Aorta (tissue), 5 donors: ENCODE measurements at regions not wholly inside any gene's neighbourhood (a gene's known extent, or its start where the extent isn't known, plus 50 kb on each side); places are given as distances from the start of the nearest gene placed in this dataset.

Source experiments
- ATAC-seq: fragments of 200-7000 bp; cut with Tn5 transposase; one replicate; pipeline ENCODE4 v1.9.1; 2022; ENCODE audit warnings: moderate library complexity; ENCODE audit not compliant: low FRiP score
- DNase-seq, 2 donors: peaks; one replicate each; pipeline ENCODE4 v3.0.0-alpha.2; 2020
- H3K27ac ChIP-seq, 2 donors: one replicate each; pipeline ENCODE4 v1.5.1; 2013; ENCODE audit warnings: low read length in 2 of 2, mild to moderate bottlenecking in 2 of 2, moderate library complexity in 2 of 2, control low read depth in 1 of 2, inconsistent platforms in 1 of 2, low read depth in 1 of 2
- H3K27me3 ChIP-seq, 2 donors: one replicate each; pipeline ENCODE4 v1.6.1; 2013; ENCODE audit warnings: control low read depth in 1 of 2, low read length in 1 of 2, mild to moderate bottlenecking in 1 of 2, moderate library complexity in 1 of 2; ENCODE audit not compliant: insufficient read depth in 2 of 2, control insufficient read depth in 1 of 2
- H3K36me3 ChIP-seq, 2 donors: one replicate each; pipeline ENCODE4 v1.6.1; 2013; ENCODE audit warnings: control low read depth in 1 of 2, low read length in 1 of 2, mild to moderate bottlenecking in 1 of 2; ENCODE audit not compliant: insufficient read depth in 2 of 2, control insufficient read depth in 1 of 2
- H3K4me1 ChIP-seq, 2 donors: one replicate each; pipeline ENCODE4 v1.6.1; 2013; ENCODE audit warnings: low read length in 2 of 2, control low read depth in 1 of 2, mild to moderate bottlenecking in 1 of 2, moderate library complexity in 1 of 2; ENCODE audit not compliant: insufficient read depth in 2 of 2, control insufficient read depth in 1 of 2
- H3K4me3 ChIP-seq, 2 donors: one replicate each; pipeline ENCODE4 v1.5.1; 2013; ENCODE audit warnings: low read length in 2 of 2, control low read depth in 1 of 2, mild to moderate bottlenecking in 1 of 2
- H3K9me3 ChIP-seq: one replicate; pipeline ENCODE4 v1.6.1; 2013; ENCODE audit warnings: mild to moderate bottlenecking, low read length; ENCODE audit not compliant: control insufficient read depth
- WGBS, 2 donors: extraction: QIAGEN DNeasy Blood & Tissue Kit; methylation state at CpG; one replicate each; pipeline ENCODE4 v1.1.7; 2013; 5-methylcytosine and 5-hydroxymethylcytosine counted together
- intact Hi-C, 2 donors: fragments of 100-400 bp; cut with DNase I; formaldehyde crosslinking; loops; one replicate each; pipeline versions ENCODE4 v1.14.2 to v1.15.0; 2022
- donor health status: healthy with polysubstance abuse.
- donor health status: Bipolar disorder and iron deficiency.
- donor health status: DM: no; HTN: no; CAD: no.
- donor health status: DM: no; HTN: no; CAD: no.
- donor health status: DM: yes; HTN: yes; CAD: no.

- Histone ChIP-seq H3K4me3 (no peak overlapping the region), H3K4me1 (no peaks in the 10 kb centered on the region), H3K9me3 (peaks cover 2% of the 10 kb centered on the region), H3K27ac (no peak overlapping the region), H3K27me3 (no peaks in the 10 kb centered on the region), H3K36me3 (no peaks in the 10 kb centered on the region)
- ATAC-seq = no peak
- DNase-seq = no peak
- intact Hi-C loops = no loop called here
Observed at GRCh38 chr2:105989070-105989469, 205.0 kb downstream of the UXS1 start.

- intact Hi-C loops = no loop called here
- no peak for ATAC-seq
- Histone ChIP-seq H3K36me3 (no peaks in the 10 kb centered on the region), H3K27ac (no peak overlapping the region), H3K27me3 (no peaks in the 10 kb centered on the region), H3K4me3 (no peak overlapping the region), H3K4me1 (no peaks in the 10 kb centered on the region), H3K9me3 (no peaks in the 10 kb centered on the region)
- 99 to 100% methylated on average over 1 of the region's 1 CpG for WGBS, 2 donors
- DNase-seq = no peak
Observed at GRCh38 chr2:105977807-105978206, 216.3 kb downstream of the UXS1 start.

- ATAC-seq = no peak
- DNase-seq = no peak
- WGBS, 2 donors = 72 to 76% methylated on average over 5 of the region's 5 CpGs
- no peak overlapping the region for H3K27ac ChIP-seq
- H3K9me3 ChIP-seq = no peaks in the 10 kb centered on the region
- H3K36me3 ChIP-seq = no peaks in the 10 kb centered on the region
- intact Hi-C loops = no loop called here
- no peak overlapping the region for H3K4me3 ChIP-seq
- no peaks in the 10 kb centered on the region for H3K27me3 ChIP-seq
- no peaks in the 10 kb centered on the region for H3K4me1 ChIP-seq
Observed at GRCh38 chr2:105977212-105977611, 216.9 kb downstream of the UXS1 start.

- Histone ChIP-seq H3K27me3 (no peaks in the 10 kb centered on the region), H3K27ac (no peak overlapping the region), H3K9me3 (no peaks in the 10 kb centered on the region), H3K4me3 (no peak overlapping the region), H3K4me1 (no peaks in the 10 kb centered on the region), H3K36me3 (no peaks in the 10 kb centered on the region)
- intact Hi-C loops = no loop called here
- no peak for DNase-seq
- ATAC-seq = no peak
Observed at GRCh38 chr2:105974812-105975211, 219.3 kb downstream of the UXS1 start.

- WGBS, 2 donors = 83 to 89% methylated on average over 6 of the region's 6 CpGs
- no peaks in the 10 kb centered on the region for H3K4me1 ChIP-seq
- no peaks in the 10 kb centered on the region for H3K36me3 ChIP-seq
- intact Hi-C loops = no loop called here
- no peak overlapping the region for H3K27ac ChIP-seq
- no peaks in the 10 kb centered on the region for H3K27me3 ChIP-seq
- ATAC-seq (no peak), DNase-seq (no peak)
- no peak overlapping the region for H3K4me3 ChIP-seq
- H3K9me3 ChIP-seq = no peaks in the 10 kb centered on the region
Observed at GRCh38 chr2:105972927-105973326, 221.2 kb downstream of the UXS1 start.

GRCh38 chr2:105972246-105972645 lies 221.9 kb downstream of the UXS1 start:
- intact Hi-C loops = no loop called here
- Histone ChIP-seq H3K27ac (no peak overlapping the region), H3K27me3 (no peaks in the 10 kb centered on the region), H3K4me1 (no peaks in the 10 kb centered on the region), H3K4me3 (no peak overlapping the region), H3K36me3 (no peaks in the 10 kb centered on the region), H3K9me3 (no peaks in the 10 kb centered on the region)
- ATAC-seq (no peak), DNase-seq (no peak)
- 74 to 75% methylated on average over 3 of the region's 3 CpGs for WGBS, 2 donors

GRCh38 chr2:105969552-105969951 lies 224.5 kb downstream of the UXS1 start:
- H3K36me3 ChIP-seq = no peaks in the 10 kb centered on the region
- H3K4me1 ChIP-seq = no peaks in the 10 kb centered on the region
- H3K4me3 ChIP-seq = no peak overlapping the region
- DNase-seq (no peak), ATAC-seq (no peak)
- H3K27ac ChIP-seq = no peak overlapping the region
- no peaks in the 10 kb centered on the region for H3K27me3 ChIP-seq
- H3K9me3 ChIP-seq = no peaks in the 10 kb centered on the region
- intact Hi-C loops = no loop called here
- 80 to 81% methylated on average over 7 of the region's 7 CpGs for WGBS, 2 donors

- DNase-seq (no peak), ATAC-seq (no peak)
- Histone ChIP-seq H3K36me3 (no peaks in the 10 kb centered on the region), H3K4me3 (no peak overlapping the region), H3K4me1 (no peaks in the 10 kb centered on the region), H3K9me3 (no peaks in the 10 kb centered on the region), H3K27me3 (no peaks in the 10 kb centered on the region), H3K27ac (no peak overlapping the region)
- intact Hi-C loops = no loop called here
- WGBS, 2 donors = 88 to 89% methylated on average over 6 of the region's 6 CpGs
Observed at GRCh38 chr2:105962221-105962620, 217.5 kb downstream of the NCK2 start.

- ATAC-seq (no peak), DNase-seq (no peak)
- Histone ChIP-seq H3K4me1 (no peaks in the 10 kb centered on the region), H3K4me3 (no peak overlapping the region), H3K27ac (no peak overlapping the region), H3K27me3 (no peaks in the 10 kb centered on the region), H3K9me3 (no peaks in the 10 kb centered on the region), H3K36me3 (no peaks in the 10 kb centered on the region)
- WGBS, 2 donors = 95 to 96% methylated on average over 6 of the region's 6 CpGs
- intact Hi-C loops = no loop called here
Observed at GRCh38 chr2:105961599-105962146, 217.0 kb downstream of the NCK2 start.
